GM23248 (cell line): ENCODE measurements at regions not wholly inside any gene's neighbourhood (a gene's known extent, or its start where the extent isn't known, plus 50 kb on each side); places are given as distances from the start of the nearest gene placed in this dataset.

Experiments used
- EZH2 ChIP-seq: fragments of 200-600 bp; sonication (generic); IDR thresholded peaks from 2 replicates; pipeline ENCODE4 v1.6.1; 2018; ENCODE audit warnings: antibody characterized with exemption, mild to moderate bottlenecking; ENCODE audit not compliant: insufficient read depth, poor library complexity, severe bottlenecking
- EZH2phosphoT487 ChIP-seq: fragments of 200-600 bp; sonication (generic); IDR thresholded peaks from 2 replicates; pipeline ENCODE4 v1.6.1; 2018; ENCODE audit warnings: antibody characterized with exemption, moderate library complexity, mild to moderate bottlenecking, low read depth; ENCODE audit not compliant: insufficient read depth

- TF ChIP-seq EZH2 = no peak
- no peak for TF ChIP-seq EZH2phosphoT487
Observed at GRCh38 chr19:29056535-29056934, 156.4 kb downstream of the UQCRFS1 start.
